HUES64 (cell line): ENCODE measurements at regions not wholly inside any gene's neighbourhood (a gene's known extent, or its start where the extent isn't known, plus 50 kb on each side); places are given as distances from the start of the nearest gene placed in this dataset.

Experiments
- H3K27ac ChIP-seq: 2 replicates; pipeline ENCODE4 v1.7.0; 2013; ENCODE audit warnings: low read depth, low read length, inconsistent platforms
- H3K27me3 ChIP-seq: 2 replicates; pipeline ENCODE4 v1.6.1; 2013; ENCODE audit warnings: mild to moderate bottlenecking, low read length; ENCODE audit not compliant: insufficient read depth
- H3K36me3 ChIP-seq: 2 replicates; pipeline ENCODE4 v1.6.1; 2013; ENCODE audit warnings: mild to moderate bottlenecking, low read length; ENCODE audit not compliant: insufficient read depth
- H3K4me1 ChIP-seq: 2 replicates; pipeline ENCODE4 v1.6.1; 2013; ENCODE audit warnings: mild to moderate bottlenecking, low read length, moderate library complexity; ENCODE audit not compliant: insufficient read depth
- H3K4me3 ChIP-seq: 2 replicates; pipeline ENCODE4 v1.5.1; 2013; ENCODE audit warnings: mild to moderate bottlenecking, low read length, moderate library complexity
- H3K9ac ChIP-seq: 2 replicates; pipeline ENCODE4 v1.6.1; 2013; ENCODE audit warnings: mild to moderate bottlenecking, low read depth, low read length
- H3K9me3 ChIP-seq: 2 replicates; pipeline ENCODE4 v1.6.1; 2013; ENCODE audit warnings: low read depth, low read length; ENCODE audit not compliant: insufficient read depth
- WGBS: fragments of 150-250, 120-280 bp; methylation state at CpG from one replicate; pipeline ENCODE4 v1.1.7; 2013; ENCODE audit warnings: missing lambda C conversion rate; 5-methylcytosine and 5-hydroxymethylcytosine counted together

DNA sequence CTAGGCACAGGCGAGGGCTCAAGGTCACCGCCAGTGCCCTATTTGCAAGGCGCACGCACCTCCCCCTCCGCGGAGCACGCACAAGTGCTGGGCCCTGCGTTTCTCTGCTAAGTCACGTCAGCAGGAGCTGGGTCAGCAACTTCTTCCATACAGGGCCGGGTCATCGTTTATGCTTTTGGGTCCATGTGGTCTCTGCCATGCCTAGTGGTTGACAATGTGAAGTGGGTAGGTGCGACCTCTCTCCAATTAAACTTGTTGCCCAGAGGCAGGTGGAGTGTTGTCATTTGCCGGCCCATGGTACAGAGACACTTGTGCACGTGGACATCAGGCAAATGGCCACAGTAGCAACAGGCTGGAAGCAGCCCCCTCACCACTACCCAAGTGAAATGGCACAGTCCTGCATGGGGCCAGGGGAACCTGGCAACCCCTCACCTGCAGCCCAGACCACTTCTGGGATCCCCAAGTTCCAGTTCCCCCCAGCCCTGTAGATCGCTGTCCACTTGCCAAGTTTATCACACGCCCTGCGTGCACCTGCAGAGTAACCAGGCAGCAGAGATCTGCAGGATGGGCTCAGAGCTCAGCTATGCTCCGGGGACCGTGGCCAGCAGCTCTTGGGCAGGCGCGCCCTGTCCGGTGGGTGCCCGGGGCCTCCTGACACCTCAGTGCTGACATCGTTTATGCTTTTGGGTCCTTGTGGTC lies 86.1 kb upstream of the PPP2R2D start:
- H3K36me3 ChIP-seq: no peaks in the 10 kb centered on the region
- no peaks in the 10 kb centered on the region for H3K9me3 ChIP-seq
- no peak overlapping the region for H3K27ac ChIP-seq
- H3K4me1 ChIP-seq: peaks cover 9% of the 10 kb centered on the region; the same call in 1 of the 2 replicates
- H3K27me3 ChIP-seq: no peaks in the 10 kb centered on the region
- 84% methylated on average over 24 of the region's 24 CpGs for WGBS
- no peak overlapping the region for H3K9ac ChIP-seq
- no peak overlapping the region for H3K4me3 ChIP-seq

GRCh38 chr10:131815266-131816156 lies 85.3 kb upstream of the PPP2R2D start:
- no peaks in the 10 kb centered on the region for H3K36me3 ChIP-seq
- WGBS: 81% methylated on average over 13 of the region's 13 CpGs
- H3K27ac ChIP-seq: no peak overlapping the region
- no peak overlapping the region for H3K9ac ChIP-seq
- peaks cover 9% of the 10 kb centered on the region; the same call in 1 of the 2 replicates for H3K4me1 ChIP-seq
- H3K4me3 ChIP-seq: no peak overlapping the region
- H3K27me3 ChIP-seq: no peaks in the 10 kb centered on the region
- H3K9me3 ChIP-seq: no peaks in the 10 kb centered on the region

DNA sequence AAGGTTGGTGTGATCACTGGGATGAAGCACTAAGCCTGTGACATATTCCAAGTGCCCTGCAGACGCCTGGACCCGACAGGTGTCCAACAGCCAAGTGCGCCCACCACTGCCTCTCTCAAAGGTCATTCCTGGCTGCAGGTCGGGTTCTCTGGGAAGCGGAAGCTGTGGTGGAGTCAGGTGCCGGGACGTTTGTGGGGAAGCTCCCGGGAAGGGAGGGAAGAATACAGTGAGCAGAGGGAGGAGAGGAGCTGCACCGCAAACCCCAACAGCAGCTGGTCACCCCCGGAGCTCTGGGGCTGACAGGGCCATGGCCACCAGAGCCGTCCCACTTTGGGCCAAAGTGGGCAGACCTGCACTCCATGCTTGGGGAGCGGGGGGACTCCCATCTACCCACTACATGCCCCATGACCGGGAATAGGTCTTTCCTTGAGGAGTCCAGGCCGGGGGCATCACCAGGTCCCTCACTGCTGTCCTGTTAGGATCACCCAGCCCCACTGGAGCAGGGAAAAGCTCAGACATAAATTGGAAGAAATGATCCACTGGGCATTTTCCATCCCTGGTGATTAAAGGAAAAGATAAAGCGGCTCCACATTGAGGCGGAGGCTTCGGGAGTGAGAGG lies 84.5 kb upstream of the PPP2R2D start:
- WGBS: 92% methylated on average over 17 of the region's 17 CpGs
- H3K27me3 ChIP-seq: no peaks in the 10 kb centered on the region

GRCh38 chr10:131816941-131817700 lies 83.7 kb upstream of the PPP2R2D start:
- Histone ChIP-seq H3K9ac (no peak overlapping the region), H3K4me3 (no peak overlapping the region), H3K9me3 (no peaks in the 10 kb centered on the region), H3K27me3 (no peaks in the 10 kb centered on the region), H3K4me1 (peaks cover 9% of the 10 kb centered on the region; the same call in 1 of the 2 replicates), H3K36me3 (no peaks in the 10 kb centered on the region), H3K27ac (no peak overlapping the region)
- 87% methylated on average over 13 of the region's 13 CpGs for WGBS

More for the DNA sequence above, 84.5 kb upstream of the PPP2R2D start:
- Histone ChIP-seq H3K4me1 (peaks cover 9% of the 10 kb centered on the region; the same call in 1 of the 2 replicates), H3K36me3 (no peaks in the 10 kb centered on the region), H3K9ac (no peak overlapping the region), H3K9me3 (no peaks in the 10 kb centered on the region), H3K27ac (no peak overlapping the region), H3K4me3 (no peak overlapping the region)

GRCh38 chr10:131817866-131818509 lies 82.8 kb upstream of the PPP2R2D start:
- Histone ChIP-seq H3K27me3 (no peaks in the 10 kb centered on the region), H3K4me3 (no peak overlapping the region), H3K27ac (no peak overlapping the region), H3K36me3 (no peaks in the 10 kb centered on the region), H3K9me3 (no peaks in the 10 kb centered on the region), H3K9ac (no peak overlapping the region), H3K4me1 (peaks cover 9% of the 10 kb centered on the region; the same call in 1 of the 2 replicates)
- WGBS: 91% methylated on average over 13 of the region's 13 CpGs

- no peak overlapping the region for H3K4me3 ChIP-seq
- no peaks in the 10 kb centered on the region for H3K9me3 ChIP-seq
- H3K36me3 ChIP-seq: no peaks in the 10 kb centered on the region
- peaks cover 9% of the 10 kb centered on the region; the same call in 1 of the 2 replicates for H3K4me1 ChIP-seq
- no peaks in the 10 kb centered on the region for H3K27me3 ChIP-seq
- no peak overlapping the region for H3K9ac ChIP-seq
- 87% methylated on average over 22 of the region's 22 CpGs for WGBS
- H3K27ac ChIP-seq: no peak overlapping the region
Observed at GRCh38 chr10:131818510-131819234, 82.1 kb upstream of the PPP2R2D start.

DNA sequence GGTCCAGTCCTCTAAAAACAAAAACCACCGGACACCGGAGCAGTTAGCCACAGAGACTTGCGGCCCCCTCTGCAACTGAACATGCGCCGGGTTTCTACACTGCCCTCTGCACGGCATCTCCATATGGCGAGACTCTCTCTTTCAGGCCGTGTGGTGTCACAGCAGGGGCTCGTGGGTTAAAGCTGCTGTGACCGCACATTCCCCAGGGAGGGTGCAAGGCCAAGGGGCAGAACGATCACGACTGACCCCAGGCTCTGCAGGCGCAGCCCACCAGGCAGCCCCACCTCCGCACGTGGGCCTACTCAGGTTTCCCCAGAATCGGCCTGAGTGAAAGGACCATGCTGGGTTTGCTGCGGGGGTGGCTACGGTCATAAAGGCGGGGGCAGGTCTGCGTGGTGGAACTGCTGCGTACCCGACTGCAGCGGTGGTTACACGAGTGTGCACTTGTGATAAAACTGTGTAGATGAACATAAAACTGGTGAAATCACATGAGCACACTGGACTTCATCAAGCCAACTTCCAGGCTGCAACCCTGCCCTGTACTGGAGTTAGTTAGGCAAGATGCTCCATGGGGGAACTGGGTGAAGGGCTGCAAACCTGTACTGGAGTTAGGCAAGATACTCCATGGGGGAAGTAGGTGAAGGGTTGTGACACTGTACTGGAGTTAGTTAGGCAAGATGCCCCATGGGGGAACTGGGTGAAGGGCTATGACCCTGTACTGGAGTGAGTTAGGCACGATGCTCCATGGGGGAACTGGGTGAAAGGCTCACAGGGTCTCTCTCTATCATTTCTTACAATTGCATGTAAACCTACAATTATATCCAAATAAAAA lies 81.4 kb upstream of the PPP2R2D start:
- Histone ChIP-seq H3K4me3 (no peak overlapping the region), H3K9me3 (no peaks in the 10 kb centered on the region), H3K36me3 (no peaks in the 10 kb centered on the region), H3K27me3 (no peaks in the 10 kb centered on the region), H3K4me1 (peaks cover 9% of the 10 kb centered on the region; the same call in 1 of the 2 replicates), H3K27ac (no peak overlapping the region), H3K9ac (no peak overlapping the region)
- WGBS: 78% methylated on average over 25 of the region's 25 CpGs

DNA sequence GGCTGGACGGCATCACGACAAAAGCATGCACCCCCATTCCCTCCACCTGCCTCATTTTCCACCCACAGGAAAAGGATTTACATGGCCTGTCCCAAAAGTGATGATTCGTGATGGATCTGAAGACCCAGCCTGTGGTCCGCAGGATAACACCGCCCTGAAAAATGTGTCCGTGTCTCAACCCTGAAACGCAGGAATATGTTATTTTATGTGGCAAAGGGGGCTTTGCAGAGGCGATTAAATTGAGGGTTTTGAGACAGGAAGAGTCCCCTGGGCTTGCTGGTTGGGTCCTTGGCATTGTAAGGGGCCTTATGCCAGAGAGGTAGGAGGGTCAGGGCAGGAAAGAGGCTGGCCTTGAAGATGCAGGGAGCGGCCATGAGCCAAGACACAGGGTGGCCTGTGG lies 80.2 kb upstream of the PPP2R2D start:
- no peaks in the 10 kb centered on the region for H3K36me3 ChIP-seq

GRCh38 chr10:131821378-131822012 lies 79.3 kb upstream of the PPP2R2D start:
- Histone ChIP-seq H3K27ac (no peak overlapping the region), H3K9me3 (no peaks in the 10 kb centered on the region), H3K4me1 (peaks cover 24% of the 10 kb centered on the region), H3K9ac (no peak overlapping the region), H3K4me3 (no peak overlapping the region), H3K27me3 (no peaks in the 10 kb centered on the region; the same call in 1 of the 2 replicates), H3K36me3 (no peaks in the 10 kb centered on the region)
- 95% methylated on average over 8 of the region's 8 CpGs for WGBS

More for the DNA sequence above, 80.2 kb upstream of the PPP2R2D start:
- no peak overlapping the region for H3K4me3 ChIP-seq
- no peak overlapping the region for H3K9ac ChIP-seq
- no peaks in the 10 kb centered on the region for H3K9me3 ChIP-seq
- WGBS: 94% methylated on average over 9 of the region's 9 CpGs
- no peaks in the 10 kb centered on the region for H3K27me3 ChIP-seq
- H3K4me1 ChIP-seq: peaks cover 20% of the 10 kb centered on the region
- H3K27ac ChIP-seq: no peak overlapping the region
